Activated B cell treated with CpG ODN at 0.5 μM for 24 hours (primary cell): ENCODE measurements at regions not wholly inside any gene's neighbourhood (a gene's known extent, or its start where the extent isn't known, plus 50 kb on each side); places are given as distances from the start of the nearest gene placed in this dataset.
A peak's percentile ranks its signal among the peaks of the same experiment; 100 is the strongest.
"Not testable (repeated sequence)": the region's sequence is repeated elsewhere in the genome, so short reads cannot be mapped to it uniquely, and the experiment has no call there.

Source experiments
- ATAC-seq: fragments of 200-7000 bp; cut with Tn5 transposase; one replicate; pipeline ENCODE4 v1.10.0; 2021; ENCODE audit warnings: low read depth, mild to moderate bottlenecking, moderate library complexity
- CTCF ChIA-PET: fragments of 350-600 bp; sonication (Branson Sonifier 250); formaldehyde crosslinking; loops from one replicate; lab custom pipeline; 2021; ENCODE audit warnings: antibody characterized with exemption; lab: Charles Lee
- POLR2A ChIA-PET: fragments of 350-600 bp; sonication (Branson Sonifier 250); formaldehyde crosslinking; loops from one replicate; lab custom pipeline; 2021; ENCODE audit warnings: antibody characterized with exemption; lab: Charles Lee
- DNase-seq: peaks from one replicate; pipeline ENCODE4 v3.0.0; 2022
- H3K27ac Mint-ChIP-seq: one replicate; pipeline ENCODE4 v1.8.0; 2020; ENCODE audit warnings: mixed read lengths
- H3K27me3 Mint-ChIP-seq: one replicate; pipeline ENCODE4 v1.8.0; 2021; ENCODE audit warnings: mixed read lengths
- H3K36me3 Mint-ChIP-seq: one replicate; pipeline ENCODE4 v1.8.0; 2021; ENCODE audit warnings: low read depth, mixed read lengths
- H3K4me1 Mint-ChIP-seq: one replicate; pipeline ENCODE4 v1.8.0; 2021; ENCODE audit warnings: mixed read lengths
- H3K4me3 Mint-ChIP-seq: one replicate; pipeline ENCODE4 v1.8.0; 2020; ENCODE audit warnings: mild to moderate bottlenecking, mixed read lengths
- H3K9me3 Mint-ChIP-seq: one replicate; pipeline ENCODE4 v1.8.0; 2020; ENCODE audit warnings: mixed read lengths
- CTCF ChIP-seq: fragments of 200-600 bp; IDR thresholded peaks from one replicate; pipeline ENCODE4 v1.8.0; 2022; ENCODE audit warnings: antibody characterized with exemption, mild to moderate bottlenecking
- intact Hi-C: fragments of 100-400 bp; cut with micrococcal nuclease; formaldehyde crosslinking; loops from one replicate; pipeline ENCODE4 v1.15.1; 2024

GRCh38 chr3:87691109-87691508, 367.7 kb downstream of the CGGBP1 start:
- H3K4me1 Mint-ChIP-seq, result no peaks in the 10 kb centered on the region
- H3K27ac Mint-ChIP-seq, result no peak overlapping the region
- no peak for TF ChIP-seq CTCF
- ATAC-seq (no peak), DNase-seq (no peak)
- no peaks in the 10 kb centered on the region for H3K36me3 Mint-ChIP-seq
- H3K9me3 Mint-ChIP-seq, result no peaks in the 10 kb centered on the region
- no peaks in the 10 kb centered on the region for H3K27me3 Mint-ChIP-seq
- ChIA-PET CTCF (no interaction called here), POLR2A (no interaction called here)
- intact Hi-C loops, result no loop called here
- H3K4me3 Mint-ChIP-seq, result no peak overlapping the region

- POLR2A ChIA-PET, intact Hi-C loops, H3K27ac Mint-ChIP-seq, H3K4me3 Mint-ChIP-seq, H3K4me1 Mint-ChIP-seq, DNase-seq, H3K9me3 Mint-ChIP-seq, CTCF ChIA-PET, H3K36me3 Mint-ChIP-seq, ATAC-seq: not testable (repeated sequence)
- H3K27me3 Mint-ChIP-seq, result peaks cover 15% of the 10 kb centered on the region
Observed at GRCh38 chr3:87678984-87679660, 379.7 kb downstream of the CGGBP1 start.

GRCh38 chr3:87674397-87675161, 384.2 kb downstream of the CGGBP1 start:
- Mint-ChIP-seq H3K4me1 (peaks cover 8% of the 10 kb centered on the region), H3K4me3 (no peak overlapping the region), H3K36me3 (no peaks in the 10 kb centered on the region), H3K27ac (no peak overlapping the region), H3K9me3 (no peaks in the 10 kb centered on the region), H3K27me3 (peaks cover 25% of the 10 kb centered on the region)
- no peak for TF ChIP-seq CTCF
- intact Hi-C loops, result loop anchor here (5.0 kb wide), 1 partner anchor 328 kb away; no protein-coding TSS in a partner anchor
- peak; percentile 70 for ATAC-seq
- ChIA-PET CTCF (no interaction called here), POLR2A (no interaction called here)
- DNase-seq, result no peak

- POLR2A ChIA-PET, result no interaction called here
- Mint-ChIP-seq H3K4me1 (peaks cover 8% of the 10 kb centered on the region), H3K27me3 (peaks cover 29% of the 10 kb centered on the region), H3K27ac (no peak overlapping the region), H3K9me3 (no peaks in the 10 kb centered on the region), H3K36me3 (no peaks in the 10 kb centered on the region), H3K4me3 (no peak overlapping the region)
- CTCF ChIA-PET, result no interaction called here
- intact Hi-C loops, result loop anchor here (5.0 kb wide), 1 partner anchor 329 kb away; no protein-coding TSS in a partner anchor
- TF ChIP-seq CTCF, result no peak
- no peak for DNase-seq
- no peak for ATAC-seq
Observed at GRCh38 chr3:87673132-87673531, 385.7 kb downstream of the CGGBP1 start.

GRCh38 chr3:87654184-87654583, 377.8 kb upstream of the POU1F1 start:
- ChIA-PET CTCF (no interaction called here), POLR2A (no interaction called here)
- ATAC-seq (no peak), DNase-seq (no peak)
- peaks cover 6% of the 10 kb centered on the region for H3K27me3 Mint-ChIP-seq
- no peak overlapping the region for H3K27ac Mint-ChIP-seq
- intact Hi-C loops, result no loop called here
- H3K4me1 Mint-ChIP-seq, result no peaks in the 10 kb centered on the region
- no peak overlapping the region for H3K4me3 Mint-ChIP-seq
- peaks cover under 1% of the 10 kb centered on the region for H3K9me3 Mint-ChIP-seq
- TF ChIP-seq CTCF, result no peak
- no peaks in the 10 kb centered on the region for H3K36me3 Mint-ChIP-seq

- CTCF ChIA-PET, H3K27me3 Mint-ChIP-seq, H3K9me3 Mint-ChIP-seq, H3K4me1 Mint-ChIP-seq, intact Hi-C loops, ATAC-seq, H3K4me3 Mint-ChIP-seq, POLR2A ChIA-PET, H3K27ac Mint-ChIP-seq, H3K36me3 Mint-ChIP-seq, DNase-seq: not testable (repeated sequence)
Observed at GRCh38 chr3:87653138-87653537, 376.8 kb upstream of the POU1F1 start.
